ENCODE measurements at regions not wholly inside any gene's neighbourhood (a gene's known extent, or its start where the extent isn't known, plus 50 kb on each side); places are given as distances from the start of the nearest gene placed in this dataset.

GRCh38 chr1:219773775-219774174 lies 154.6 kb downstream of the SLC30A10 start:
- TF ChIP-seq CSDC2 (CRISPR knock-in tag; IDR thresholded peaks at IDR 0.05) = no peak
- no peak for TF ChIP-seq PPARA (CRISPR knock-in tag; IDR thresholded peaks at IDR 0.05; ENCODE audit: borderline replicate concordance)
- TF ChIP-seq ZNF70 (CRISPR knock-in tag; IDR thresholded peaks at IDR 0.05) = no peak
- TF ChIP-seq, protein P1, sequence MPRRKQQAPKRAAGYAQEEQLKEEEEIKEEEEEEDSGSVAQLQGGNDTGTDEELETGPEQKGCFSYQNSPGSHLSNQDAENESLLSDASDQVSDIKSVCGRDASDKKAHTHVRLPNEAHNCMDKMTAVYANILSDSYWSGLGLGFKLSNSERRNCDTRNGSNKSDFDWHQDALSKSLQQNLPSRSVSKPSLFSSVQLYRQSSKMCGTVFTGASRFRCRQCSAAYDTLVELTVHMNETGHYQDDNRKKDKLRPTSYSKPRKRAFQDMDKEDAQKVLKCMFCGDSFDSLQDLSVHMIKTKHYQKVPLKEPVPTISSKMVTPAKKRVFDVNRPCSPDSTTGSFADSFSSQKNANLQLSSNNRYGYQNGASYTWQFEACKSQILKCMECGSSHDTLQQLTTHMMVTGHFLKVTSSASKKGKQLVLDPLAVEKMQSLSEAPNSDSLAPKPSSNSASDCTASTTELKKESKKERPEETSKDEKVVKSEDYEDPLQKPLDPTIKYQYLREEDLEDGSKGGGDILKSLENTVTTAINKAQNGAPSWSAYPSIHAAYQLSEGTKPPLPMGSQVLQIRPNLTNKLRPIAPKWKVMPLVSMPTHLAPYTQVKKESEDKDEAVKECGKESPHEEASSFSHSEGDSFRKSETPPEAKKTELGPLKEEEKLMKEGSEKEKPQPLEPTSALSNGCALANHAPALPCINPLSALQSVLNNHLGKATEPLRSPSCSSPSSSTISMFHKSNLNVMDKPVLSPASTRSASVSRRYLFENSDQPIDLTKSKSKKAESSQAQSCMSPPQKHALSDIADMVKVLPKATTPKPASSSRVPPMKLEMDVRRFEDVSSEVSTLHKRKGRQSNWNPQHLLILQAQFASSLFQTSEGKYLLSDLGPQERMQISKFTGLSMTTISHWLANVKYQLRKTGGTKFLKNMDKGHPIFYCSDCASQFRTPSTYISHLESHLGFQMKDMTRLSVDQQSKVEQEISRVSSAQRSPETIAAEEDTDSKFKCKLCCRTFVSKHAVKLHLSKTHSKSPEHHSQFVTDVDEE (CRISPR knock-in tag; IDR thresholded peaks at IDR 0.05) = no peak
- no peak for TF ChIP-seq CSRNP3 (CRISPR knock-in tag; IDR thresholded peaks at IDR 0.05)
- no peak for TF ChIP-seq GLIS3 (CRISPR knock-in tag; IDR thresholded peaks at IDR 0.05)
- TF ChIP-seq RARB (CRISPR knock-in tag; IDR thresholded peaks at IDR 0.05) = no peak
- TF ChIP-seq ZNF8 (CRISPR knock-in tag; IDR thresholded peaks at IDR 0.05) = no peak
- no peak for ATAC-seq

- TF ChIP-seq ESRRG (CRISPR knock-in tag; IDR thresholded peaks at IDR 0.05) = no peak
- TF ChIP-seq ZFP30 (CRISPR knock-in tag; IDR thresholded peaks at IDR 0.05) = no peak
- TF ChIP-seq OSR1 (CRISPR knock-in tag; IDR thresholded peaks at IDR 0.05) = no peak
- no peak for TF ChIP-seq ZNF8 (CRISPR knock-in tag; IDR thresholded peaks at IDR 0.05)
- no peak for TF ChIP-seq TOX (CRISPR knock-in tag; IDR thresholded peaks at IDR 0.05; ENCODE audit: borderline replicate concordance)
- no peak for TF ChIP-seq PPARA (CRISPR knock-in tag; IDR thresholded peaks at IDR 0.05; ENCODE audit: borderline replicate concordance)
- no peak for TF ChIP-seq CSDC2 (CRISPR knock-in tag; IDR thresholded peaks at IDR 0.05)
- no peak for TF ChIP-seq ISL1 (CRISPR knock-in tag; IDR thresholded peaks at IDR 0.05)
- no peak for TF ChIP-seq ZFP3 (CRISPR knock-in tag; IDR thresholded peaks at IDR 0.05)
- TF ChIP-seq SNAI2 (CRISPR knock-in tag; IDR thresholded peaks at IDR 0.05) = no peak
- TF ChIP-seq, protein P2, sequence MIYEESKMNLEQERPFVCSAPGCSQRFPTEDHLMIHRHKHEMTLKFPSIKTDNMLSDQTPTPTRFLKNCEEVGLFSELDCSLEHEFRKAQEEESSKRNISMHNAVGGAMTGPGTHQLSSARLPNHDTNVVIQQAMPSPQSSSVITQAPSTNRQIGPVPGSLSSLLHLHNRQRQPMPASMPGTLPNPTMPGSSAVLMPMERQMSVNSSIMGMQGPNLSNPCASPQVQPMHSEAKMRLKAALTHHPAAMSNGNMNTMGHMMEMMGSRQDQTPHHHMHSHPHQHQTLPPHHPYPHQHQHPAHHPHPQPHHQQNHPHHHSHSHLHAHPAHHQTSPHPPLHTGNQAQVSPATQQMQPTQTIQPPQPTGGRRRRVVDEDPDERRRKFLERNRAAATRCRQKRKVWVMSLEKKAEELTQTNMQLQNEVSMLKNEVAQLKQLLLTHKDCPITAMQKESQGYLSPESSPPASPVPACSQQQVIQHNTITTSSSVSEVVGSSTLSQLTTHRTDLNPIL (CRISPR knock-in tag; IDR thresholded peaks at IDR 0.05; ENCODE audit: low read depth) = no peak
- no peak for TF ChIP-seq TCF4 (CRISPR knock-in tag; IDR thresholded peaks at IDR 0.05; ENCODE audit: borderline replicate concordance)
- TF ChIP-seq GLIS3 (CRISPR knock-in tag; IDR thresholded peaks at IDR 0.05) = no peak
- TF ChIP-seq ZC3H10 (CRISPR knock-in tag; IDR thresholded peaks at IDR 0.05) = no peak
- TF ChIP-seq PATZ1 (CRISPR knock-in tag; IDR thresholded peaks at IDR 0.05; ENCODE audit: borderline replicate concordance) = no peak
- no peak for TF ChIP-seq ARNTL (CRISPR knock-in tag; IDR thresholded peaks at IDR 0.05; ENCODE audit: borderline replicate concordance, low read depth)
- TF ChIP-seq BACH2 (CRISPR knock-in tag; IDR thresholded peaks at IDR 0.05; ENCODE audit: borderline replicate concordance) = no peak
- no peak for ATAC-seq
Measured at GRCh38 chr1:219773110-219773509, 155.2 kb downstream of the SLC30A10 start.

DNA sequence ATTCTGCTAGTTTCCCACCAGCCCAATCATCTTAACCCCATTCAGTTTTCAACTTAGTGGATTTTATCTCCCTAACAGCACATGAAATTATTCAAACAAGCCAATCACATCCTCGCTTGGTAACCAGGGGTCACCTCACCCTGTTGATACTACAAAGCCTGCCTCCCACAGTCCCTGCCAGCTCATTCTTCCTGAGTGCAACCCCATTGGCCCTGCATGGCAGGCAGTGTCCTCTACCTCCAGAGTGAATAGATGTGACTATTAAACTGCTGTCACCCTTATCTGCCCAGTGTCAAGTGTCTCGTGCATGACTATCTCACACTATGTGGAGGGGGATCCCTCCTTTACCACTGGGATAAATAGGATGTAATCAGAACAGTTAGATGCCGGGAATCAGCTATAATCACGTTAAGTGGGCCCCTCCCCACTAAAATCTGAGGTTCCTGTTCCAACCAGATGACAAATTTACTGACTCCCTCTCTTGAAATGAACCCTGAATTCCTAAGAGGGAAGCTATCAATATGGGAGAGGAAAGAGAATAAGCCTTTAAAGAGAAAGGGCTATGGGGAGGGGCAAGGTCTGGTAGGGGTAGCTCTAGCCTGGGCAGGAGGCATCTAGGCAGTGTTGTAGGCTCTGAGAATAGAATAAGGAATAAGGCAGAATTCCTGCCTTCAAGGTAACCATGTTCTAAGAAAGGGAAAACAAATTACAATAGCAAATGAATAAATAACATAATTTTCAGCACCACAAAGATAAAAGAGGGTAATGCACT lies 155.9 kb downstream of the SLC30A10 start:
- ATAC-seq = no peak
- TF ChIP-seq ARNTL (CRISPR knock-in tag; IDR thresholded peaks at IDR 0.05; ENCODE audit: borderline replicate concordance, low read depth) (no peak), OSR1 (CRISPR knock-in tag; IDR thresholded peaks at IDR 0.05) (no peak), TOX (CRISPR knock-in tag; IDR thresholded peaks at IDR 0.05; ENCODE audit: borderline replicate concordance) (no peak), ZNF8 (CRISPR knock-in tag; IDR thresholded peaks at IDR 0.05) (no peak), ZNF70 (CRISPR knock-in tag; IDR thresholded peaks at IDR 0.05) (no peak), ZC3H10 (CRISPR knock-in tag; IDR thresholded peaks at IDR 0.05) (no peak), PPARA (CRISPR knock-in tag; IDR thresholded peaks at IDR 0.05; ENCODE audit: borderline replicate concordance) (no peak), SNAI2 (CRISPR knock-in tag; IDR thresholded peaks at IDR 0.05) (no peak), ESRRG (CRISPR knock-in tag; IDR thresholded peaks at IDR 0.05) (no peak)
- TF ChIP-seq, protein P1 (CRISPR knock-in tag; IDR thresholded peaks at IDR 0.05) = no peak
- TF ChIP-seq, protein P3, sequence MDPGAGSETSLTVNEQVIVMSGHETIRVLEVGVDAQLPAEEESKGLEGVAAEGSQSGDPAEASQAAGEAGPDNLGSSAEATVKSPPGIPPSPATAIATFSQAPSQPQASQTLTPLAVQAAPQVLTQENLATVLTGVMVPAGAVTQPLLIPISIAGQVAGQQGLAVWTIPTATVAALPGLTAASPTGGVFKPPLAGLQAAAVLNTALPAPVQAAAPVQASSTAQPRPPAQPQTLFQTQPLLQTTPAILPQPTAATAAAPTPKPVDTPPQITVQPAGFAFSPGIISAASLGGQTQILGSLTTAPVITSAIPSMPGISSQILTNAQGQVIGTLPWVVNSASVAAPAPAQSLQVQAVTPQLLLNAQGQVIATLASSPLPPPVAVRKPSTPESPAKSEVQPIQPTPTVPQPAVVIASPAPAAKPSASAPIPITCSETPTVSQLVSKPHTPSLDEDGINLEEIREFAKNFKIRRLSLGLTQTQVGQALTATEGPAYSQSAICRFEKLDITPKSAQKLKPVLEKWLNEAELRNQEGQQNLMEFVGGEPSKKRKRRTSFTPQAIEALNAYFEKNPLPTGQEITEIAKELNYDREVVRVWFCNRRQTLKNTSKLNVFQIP (CRISPR knock-in tag; IDR thresholded peaks at IDR 0.05; ENCODE audit: borderline replicate concordance, low read depth) = no peak

Measured in SK-N-SH treated with all-trans-retinoic acid at 6 μM for 48 hours (cell line).